Adipocyte (in vitro differentiated cells): ENCODE measurements at regions not wholly inside any gene's neighbourhood (a gene's known extent, or its start where the extent isn't known, plus 50 kb on each side); places are given as distances from the start of the nearest gene placed in this dataset.

Experiments
- DNase-seq: peaks from one replicate; pipeline ENCODE4 v3.0.0-alpha.2; 2015; ENCODE audit warnings: low read depth
- H3K27me3 ChIP-seq: replicated peaks from 2 replicates; pipeline ENCODE4 v1.7.0; 2013; ENCODE audit warnings: mild to moderate bottlenecking, low read length, moderate library complexity; ENCODE audit not compliant: control insufficient read depth, insufficient read depth
- H3K36me3 ChIP-seq: 2 replicates; pipeline ENCODE4 v1.7.0; 2013; ENCODE audit warnings: low read length, mild to moderate bottlenecking, moderate library complexity; ENCODE audit not compliant: control insufficient read depth, insufficient read depth, severe bottlenecking
- H3K4me1 ChIP-seq: 2 replicates; pipeline ENCODE4 v1.7.0; 2013; ENCODE audit warnings: mild to moderate bottlenecking, low read length, moderate library complexity; ENCODE audit not compliant: control insufficient read depth, insufficient read depth
- H3K4me3 ChIP-seq: 2 replicates; pipeline ENCODE4 v1.7.0; 2013; ENCODE audit warnings: mild to moderate bottlenecking, low read length, moderate library complexity
- H3K9ac ChIP-seq: 2 replicates; pipeline ENCODE4 v1.7.0; 2013; ENCODE audit warnings: mild to moderate bottlenecking, low read length, moderate library complexity
- H3K9me3 ChIP-seq: 2 replicates; pipeline ENCODE4 v1.7.0; 2013; ENCODE audit warnings: mild to moderate bottlenecking, low read length, moderate library complexity; ENCODE audit not compliant: control insufficient read depth

GRCh38 chr18:71743634-71744033 is 800.5 kb downstream of the CBLN2 start:
- Histone ChIP-seq H3K36me3 (no peaks in the 10 kb centered on the region), H3K4me3 (no peak overlapping the region), H3K9ac (no peak overlapping the region), H3K9me3 (peaks cover 10% of the 10 kb centered on the region), H3K4me1 (no peaks in the 10 kb centered on the region), H3K27me3 (no peaks in the 10 kb centered on the region)
- no peak for DNase-seq

GRCh38 chr18:71729611-71730010 is 814.5 kb downstream of the CBLN2 start:
- Histone ChIP-seq H3K9ac (no peak overlapping the region), H3K4me1 (no peaks in the 10 kb centered on the region), H3K9me3 (peaks cover 3% of the 10 kb centered on the region), H3K27me3 (no peaks in the 10 kb centered on the region), H3K36me3 (no peaks in the 10 kb centered on the region), H3K4me3 (no peak overlapping the region)
- DNase-seq: no peak

- no peak for DNase-seq
- Histone ChIP-seq H3K27me3 (no peaks in the 10 kb centered on the region), H3K9ac (no peak overlapping the region), H3K36me3 (no peaks in the 10 kb centered on the region), H3K4me3 (no peak overlapping the region), H3K4me1 (no peaks in the 10 kb centered on the region), H3K9me3 (peaks cover 3% of the 10 kb centered on the region)
Observed at GRCh38 chr18:71727909-71728308, 816.2 kb downstream of the CBLN2 start.

GRCh38 chr18:71725256-71725655 is 818.9 kb downstream of the CBLN2 start:
- no peak overlapping the region for H3K9ac ChIP-seq
- no peaks in the 10 kb centered on the region for H3K27me3 ChIP-seq
- H3K4me3 ChIP-seq: no peak overlapping the region
- no peaks in the 10 kb centered on the region for H3K36me3 ChIP-seq
- peaks cover 3% of the 10 kb centered on the region for H3K9me3 ChIP-seq
- no peak for DNase-seq
- H3K4me1 ChIP-seq: no peaks in the 10 kb centered on the region

- Histone ChIP-seq H3K9ac (no peak overlapping the region), H3K4me3 (no peak overlapping the region), H3K27me3 (no peaks in the 10 kb centered on the region), H3K4me1 (no peaks in the 10 kb centered on the region), H3K9me3 (no peaks in the 10 kb centered on the region), H3K36me3 (no peaks in the 10 kb centered on the region)
- no peak for DNase-seq
Observed at GRCh38 chr18:71707985-71708500, 836.1 kb downstream of the CBLN2 start.

- no peaks in the 10 kb centered on the region for H3K4me1 ChIP-seq
- no peak overlapping the region for H3K9ac ChIP-seq
- no peak for DNase-seq
- no peaks in the 10 kb centered on the region for H3K36me3 ChIP-seq
- H3K9me3 ChIP-seq: no peaks in the 10 kb centered on the region
- H3K27me3 ChIP-seq: no peaks in the 10 kb centered on the region
- H3K4me3 ChIP-seq: no peak overlapping the region
Observed at GRCh38 chr18:71707400-71707799, 836.7 kb downstream of the CBLN2 start.

- Histone ChIP-seq H3K36me3 (no peaks in the 10 kb centered on the region), H3K4me3 (no peak overlapping the region), H3K9ac (no peak overlapping the region), H3K27me3 (no peaks in the 10 kb centered on the region), H3K4me1 (no peaks in the 10 kb centered on the region), H3K9me3 (no peaks in the 10 kb centered on the region)
- no peak for DNase-seq
Observed at GRCh38 chr18:71689416-71690160, 854.6 kb downstream of the CBLN2 start.

- H3K4me3 ChIP-seq: no peak overlapping the region
- H3K4me1 ChIP-seq: no peaks in the 10 kb centered on the region
- H3K9me3 ChIP-seq: peaks cover 3% of the 10 kb centered on the region
- no peak for DNase-seq
- no peaks in the 10 kb centered on the region for H3K36me3 ChIP-seq
- H3K9ac ChIP-seq: no peak overlapping the region
- no peaks in the 10 kb centered on the region for H3K27me3 ChIP-seq
Observed at GRCh38 chr18:71682591-71682990, 861.6 kb downstream of the CBLN2 start.

- no peak for DNase-seq
- H3K9ac ChIP-seq: no peak overlapping the region
- H3K4me1 ChIP-seq: no peaks in the 10 kb centered on the region
- no peaks in the 10 kb centered on the region for H3K36me3 ChIP-seq
- H3K4me3 ChIP-seq: no peak overlapping the region
- H3K27me3 ChIP-seq: no peaks in the 10 kb centered on the region
- no peaks in the 10 kb centered on the region for H3K9me3 ChIP-seq
Observed at GRCh38 chr18:71678144-71678543, 866.0 kb downstream of the CBLN2 start.

GRCh38 chr18:71673954-71674353 is 870.2 kb downstream of the CBLN2 start:
- Histone ChIP-seq H3K9ac (no peak overlapping the region), H3K27me3 (no peaks in the 10 kb centered on the region), H3K4me3 (no peak overlapping the region), H3K4me1 (no peaks in the 10 kb centered on the region), H3K36me3 (no peaks in the 10 kb centered on the region), H3K9me3 (no peaks in the 10 kb centered on the region)
- DNase-seq: no peak

GRCh38 chr18:71673498-71673897 is 870.6 kb downstream of the CBLN2 start:
- DNase-seq: no peak
- Histone ChIP-seq H3K4me1 (no peaks in the 10 kb centered on the region), H3K9me3 (no peaks in the 10 kb centered on the region), H3K27me3 (no peaks in the 10 kb centered on the region), H3K9ac (no peak overlapping the region), H3K36me3 (no peaks in the 10 kb centered on the region), H3K4me3 (no peak overlapping the region)

- Histone ChIP-seq H3K27me3 (no peaks in the 10 kb centered on the region), H3K4me3 (no peak overlapping the region), H3K9ac (no peak overlapping the region), H3K9me3 (no peaks in the 10 kb centered on the region), H3K4me1 (no peaks in the 10 kb centered on the region), H3K36me3 (no peaks in the 10 kb centered on the region)
- no peak for DNase-seq
Observed at GRCh38 chr18:71666481-71666880, 877.7 kb downstream of the CBLN2 start.
